ENCODE measurements at regions not wholly inside any gene's neighbourhood (a gene's known extent, or its start where the extent isn't known, plus 50 kb on each side); places are given as distances from the start of the nearest gene placed in this dataset.
"Not testable (repeated sequence)": the region's sequence is repeated elsewhere in the genome, so short reads cannot be mapped to it uniquely, and the experiment has no call there.

GRCh38 chr12:68387338-68387737, 55.2 kb upstream of the MDM1 start:
- DNase-seq (ENCODE audit: low read depth in 2 of 2), result no peak

GRCh38 chr12:68389305-68389704, 57.1 kb upstream of the MDM1 start:
- no peak for DNase-seq (ENCODE audit: low read depth in 2 of 2)

GRCh38 chr12:68391937-68392336, 59.8 kb upstream of the MDM1 start:
- DNase-seq (ENCODE audit: low read depth in 2 of 2), result no peak

GRCh38 chr12:68392376-68392775, 60.2 kb upstream of the MDM1 start:
- DNase-seq (ENCODE audit: low read depth in 2 of 2), result no peak

- DNase-seq (ENCODE audit: low read depth in 2 of 2), result no peak
Observed at GRCh38 chr12:68393417-68393816, 61.3 kb upstream of the MDM1 start.

- DNase-seq (ENCODE audit: low read depth in 2 of 2), result no peak
Observed at GRCh38 chr12:68397566-68398158, 65.5 kb upstream of the MDM1 start.

GRCh38 chr12:68398689-68399088, 66.5 kb upstream of the MDM1 start:
- not testable (repeated sequence) for DNase-seq (ENCODE audit: low read depth in 2 of 2)

GRCh38 chr12:68400226-68400829, 68.2 kb upstream of the MDM1 start:
- DNase-seq (ENCODE audit: low read depth in 2 of 2), result no peak

- no peak for DNase-seq (ENCODE audit: low read depth in 2 of 2)
Observed at GRCh38 chr12:68402422-68402821, 70.3 kb upstream of the MDM1 start.

GRCh38 chr12:68403296-68403695, 71.1 kb upstream of the MDM1 start:
- DNase-seq (ENCODE audit: low read depth in 2 of 2), result no peak

GRCh38 chr12:68403711-68404110, 71.5 kb upstream of the MDM1 start:
- no peak for DNase-seq (ENCODE audit: low read depth in 2 of 2)

- DNase-seq (ENCODE audit: low read depth in 2 of 2), result no peak
Observed at GRCh38 chr12:68405343-68405781, 73.2 kb upstream of the MDM1 start.

- DNase-seq (ENCODE audit: low read depth in 2 of 2), result no peak
Observed at GRCh38 chr12:68406134-68406576, 74.0 kb upstream of the MDM1 start.

- no peak for DNase-seq (ENCODE audit: low read depth in 2 of 2)
Observed at GRCh38 chr12:68406911-68407310, 74.7 kb upstream of the MDM1 start.

- DNase-seq (ENCODE audit: low read depth in 2 of 2), result no peak
Observed at GRCh38 chr12:68410018-68410660, 78.0 kb upstream of the MDM1 start.

- DNase-seq (ENCODE audit: low read depth in 2 of 2), result no peak
Observed at GRCh38 chr12:68411371-68411770, 79.2 kb upstream of the MDM1 start.

GRCh38 chr12:68414988-68415387, 82.8 kb upstream of the MDM1 start:
- DNase-seq (ENCODE audit: low read depth in 2 of 2), result no peak

- DNase-seq (ENCODE audit: low read depth in 2 of 2), result no peak
Observed at GRCh38 chr12:68416350-68416749, 84.2 kb upstream of the MDM1 start.

- no peak for DNase-seq (ENCODE audit: low read depth in 2 of 2)
Observed at GRCh38 chr12:68416826-68417225, 84.7 kb upstream of the MDM1 start.

GRCh38 chr12:68418137-68418460, 85.9 kb upstream of the MDM1 start:
- DNase-seq (ENCODE audit: low read depth in 2 of 2), result no peak

GRCh38 chr12:68420225-68421010, 88.3 kb upstream of the MDM1 start:
- no peak for DNase-seq (ENCODE audit: low read depth in 2 of 2)

GRCh38 chr12:68422159-68422558, 90.0 kb upstream of the MDM1 start:
- no peak for DNase-seq (ENCODE audit: low read depth in 2 of 2)

All from stimulated activated CD8-positive, alpha-beta memory T cell treated with anti-CD3 and anti-CD28 coated beads, Interleukin-2, amount 100 ng/mL, for 1 hour (primary cell).